Vagina (tissue), 2 donors: ENCODE measurements at regions not wholly inside any gene's neighbourhood (a gene's known extent, or its start where the extent isn't known, plus 50 kb on each side); places are given as distances from the start of the nearest gene placed in this dataset.

ENCODE experiments used
- DNase-seq, 2 donors: peaks; one replicate each; pipeline ENCODE4 v3.0.0-alpha.2; 2017; ENCODE audit errors: extremely low spot score in 2 of 2
- H3K27ac ChIP-seq: fragments of 200-600 bp; sonication (generic); one replicate; pipeline ENCODE4 v1.5.1; 2019
- H3K27me3 ChIP-seq: fragments of 200-600 bp; sonication (generic); one replicate; pipeline ENCODE4 v1.5.1; 2019
- H3K36me3 ChIP-seq, 2 donors: fragments of 200-600 bp; sonication (generic); one replicate each; pipeline ENCODE4 v1.5.1; 2017 to 2019
- H3K4me1 ChIP-seq: fragments of 200-600 bp; sonication (generic); one replicate; pipeline ENCODE4 v1.5.1; 2019
- H3K4me3 ChIP-seq, 2 donors: fragments of 200-600 bp; sonication (generic); 1 replicate in 1 of 2; 2 replicates in 1 of 2; pipeline ENCODE4 v1.5.1; 2016 to 2019
- H3K9me3 ChIP-seq: fragments of 200-600 bp; sonication (generic); one replicate; pipeline ENCODE4 v1.5.1; 2019
- POLR2A ChIP-seq, 2 donors: fragments of 450-650 bp; IDR thresholded peaks; one replicate each; pipeline ENCODE4 v1.6.1; 2017; ENCODE audit warnings: antibody characterized with exemption in 2 of 2, mild to moderate bottlenecking in 2 of 2, moderate library complexity in 2 of 2
- POLR2AphosphoS5 ChIP-seq, 2 donors: sonication (generic); formaldehyde crosslinking; IDR thresholded peaks; one replicate each; pipeline ENCODE4 v1.9.0; 2017; ENCODE audit warnings: antibody characterized with exemption in 2 of 2, mild to moderate bottlenecking in 2 of 2, low read depth in 1 of 2; ENCODE audit not compliant: insufficient read depth in 1 of 2
- intact Hi-C: fragments of 100-400 bp; cut with DNase I; formaldehyde crosslinking; loops from one replicate; pipeline ENCODE4 v1.15.1; 2023
- TF ChIP-seq, protein P1 (sequence below), 3 experiments: fragments of 450-650 bp in 2 of 3; fragments of 200-600 bp in 1 of 3; sonication (generic) in 1 of 3; IDR thresholded peaks; one replicate each; pipeline ENCODE4 v1.5.1; 2017 to 2019; ENCODE audit warnings: antibody characterized with exemption in 3 of 3, mild to moderate bottlenecking in 2 of 3, moderate library complexity in 2 of 3

DNA sequence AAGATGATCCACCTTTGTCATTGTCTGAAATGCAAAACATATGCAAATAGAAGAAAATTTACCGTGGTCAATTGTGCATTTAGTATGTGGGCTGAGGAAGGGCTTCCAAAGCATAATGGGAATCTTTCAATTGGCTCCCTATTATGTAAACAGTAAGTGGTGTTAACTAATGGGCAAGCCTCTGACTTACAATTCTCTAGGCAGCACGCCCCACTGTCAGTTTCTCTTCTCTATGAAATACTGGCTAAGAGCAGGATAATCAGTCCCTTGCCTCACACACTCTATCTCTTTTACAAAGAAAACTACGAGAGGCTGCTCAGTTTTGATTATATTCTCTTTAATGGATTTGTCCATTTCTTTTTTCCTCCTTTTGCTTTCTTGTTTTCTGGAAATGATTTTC is 1272.6 kb downstream of the PCDH19 start:
- intact Hi-C loops, result no loop called here
- Histone ChIP-seq H3K4me1 (no peaks in the 10 kb centered on the region), H3K36me3 (no peaks in the 10 kb centered on the region), H3K4me3 (no peak overlapping the region), H3K27me3 (no peaks in the 10 kb centered on the region), H3K27ac (no peak overlapping the region), H3K9me3 (no peaks in the 10 kb centered on the region)
- TF ChIP-seq, protein P1, sequence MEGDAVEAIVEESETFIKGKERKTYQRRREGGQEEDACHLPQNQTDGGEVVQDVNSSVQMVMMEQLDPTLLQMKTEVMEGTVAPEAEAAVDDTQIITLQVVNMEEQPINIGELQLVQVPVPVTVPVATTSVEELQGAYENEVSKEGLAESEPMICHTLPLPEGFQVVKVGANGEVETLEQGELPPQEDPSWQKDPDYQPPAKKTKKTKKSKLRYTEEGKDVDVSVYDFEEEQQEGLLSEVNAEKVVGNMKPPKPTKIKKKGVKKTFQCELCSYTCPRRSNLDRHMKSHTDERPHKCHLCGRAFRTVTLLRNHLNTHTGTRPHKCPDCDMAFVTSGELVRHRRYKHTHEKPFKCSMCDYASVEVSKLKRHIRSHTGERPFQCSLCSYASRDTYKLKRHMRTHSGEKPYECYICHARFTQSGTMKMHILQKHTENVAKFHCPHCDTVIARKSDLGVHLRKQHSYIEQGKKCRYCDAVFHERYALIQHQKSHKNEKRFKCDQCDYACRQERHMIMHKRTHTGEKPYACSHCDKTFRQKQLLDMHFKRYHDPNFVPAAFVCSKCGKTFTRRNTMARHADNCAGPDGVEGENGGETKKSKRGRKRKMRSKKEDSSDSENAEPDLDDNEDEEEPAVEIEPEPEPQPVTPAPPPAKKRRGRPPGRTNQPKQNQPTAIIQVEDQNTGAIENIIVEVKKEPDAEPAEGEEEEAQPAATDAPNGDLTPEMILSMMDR (IDR thresholded peaks at IDR 0.05), result no peak
- TF ChIP-seq POLR2AphosphoS5 (IDR thresholded peaks at IDR 0.05; ENCODE audit: insufficient read depth in 1 of 2, low read depth in 1 of 2) (no peak), POLR2A (IDR thresholded peaks at IDR 0.05) (no peak)
- no peak for DNase-seq

DNA sequence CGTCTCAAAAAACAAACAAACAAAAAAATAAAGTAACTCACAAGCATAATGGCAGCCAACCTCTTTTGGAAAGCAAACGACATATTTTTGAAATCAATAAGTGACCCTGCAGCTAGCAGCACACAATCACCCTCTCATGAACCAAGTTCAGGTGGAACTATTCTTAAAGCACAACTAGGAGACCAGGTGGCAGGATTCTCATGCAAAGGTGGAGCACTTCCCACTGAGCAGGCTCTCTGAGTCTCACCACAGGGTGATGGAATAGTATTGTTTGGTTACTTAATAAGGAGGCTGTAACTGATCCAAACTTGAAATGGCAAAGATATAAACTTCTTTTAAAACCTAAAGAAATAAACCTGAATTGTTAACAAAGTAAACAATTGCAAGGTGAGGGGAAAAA is 1293.1 kb downstream of the PCDH19 start:
- H3K9me3 ChIP-seq, result no peaks in the 10 kb centered on the region
- no peaks in the 10 kb centered on the region for H3K4me1 ChIP-seq
- no peaks in the 10 kb centered on the region for H3K36me3 ChIP-seq
- intact Hi-C loops, result no loop called here
- no peaks in the 10 kb centered on the region for H3K27me3 ChIP-seq
- TF ChIP-seq, protein P1 (IDR thresholded peaks at IDR 0.05), result no peak
- TF ChIP-seq POLR2AphosphoS5 (IDR thresholded peaks at IDR 0.05; ENCODE audit: insufficient read depth in 1 of 2, low read depth in 1 of 2), result no peak
- TF ChIP-seq POLR2A (IDR thresholded peaks at IDR 0.05), result no peak
- no peak for DNase-seq
- no peak overlapping the region for H3K4me3 ChIP-seq
- no peak overlapping the region for H3K27ac ChIP-seq

DNA sequence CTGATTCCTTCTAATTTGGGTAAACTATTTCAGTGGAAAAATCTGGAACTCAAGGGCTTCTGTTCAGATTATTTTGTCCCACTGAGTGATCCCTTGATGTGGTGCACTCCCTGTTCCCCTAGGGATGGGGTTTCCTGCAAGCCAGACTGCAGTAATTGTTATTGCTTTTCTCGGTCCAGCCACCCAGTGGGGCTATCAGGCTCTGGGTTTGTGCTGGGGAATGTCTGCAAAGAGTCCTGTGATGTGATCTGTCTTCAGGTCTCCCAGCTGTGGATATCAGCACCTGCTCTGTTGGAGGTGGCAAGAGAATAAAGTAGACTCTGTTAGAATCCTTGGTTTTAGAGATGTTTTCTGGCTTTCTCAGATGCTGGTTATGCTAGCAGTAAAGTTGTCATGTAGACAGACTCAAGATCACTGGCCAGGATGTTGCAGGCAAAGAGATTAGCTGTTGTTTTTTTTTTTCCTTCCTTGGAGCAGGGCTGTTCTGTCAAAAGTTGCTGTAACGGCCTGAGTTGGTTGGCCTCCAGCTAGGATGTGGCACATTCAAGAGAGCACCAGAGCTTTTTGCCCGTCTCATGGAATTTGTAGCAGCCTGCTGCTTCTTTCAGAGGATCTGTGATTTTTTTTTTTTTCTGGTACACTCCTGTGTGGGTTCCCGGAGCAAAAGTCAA is 1314.0 kb downstream of the PCDH19 start:
- intact Hi-C loops, result no loop called here
- TF ChIP-seq POLR2AphosphoS5 (IDR thresholded peaks at IDR 0.05; ENCODE audit: insufficient read depth in 1 of 2, low read depth in 1 of 2) (no peak), POLR2A (IDR thresholded peaks at IDR 0.05) (no peak)
- TF ChIP-seq, protein P1 (IDR thresholded peaks at IDR 0.05), result no peak

DNA sequence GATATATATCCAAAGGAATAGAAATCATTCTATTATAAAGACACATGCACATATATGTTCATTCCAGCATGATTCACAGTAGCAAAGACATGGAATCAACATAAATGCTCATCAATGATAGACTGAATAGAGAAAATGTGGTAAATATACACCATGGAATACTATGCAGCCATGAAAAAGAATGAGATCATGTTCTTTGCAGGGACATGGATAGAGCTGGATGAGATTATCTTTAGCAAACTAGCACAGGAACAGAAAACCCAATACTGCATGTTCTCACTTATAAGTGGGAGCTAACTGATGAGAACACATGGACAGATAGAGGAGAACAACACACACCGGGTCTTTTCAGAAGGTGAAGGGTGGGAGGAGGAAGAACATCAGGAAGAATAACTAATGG is 1318.6 kb downstream of the PCDH19 start:
- Histone ChIP-seq H3K27ac (no peak overlapping the region), H3K9me3 (no peaks in the 10 kb centered on the region), H3K4me3 (no peak overlapping the region), H3K27me3 (no peaks in the 10 kb centered on the region), H3K36me3 (no peaks in the 10 kb centered on the region), H3K4me1 (no peaks in the 10 kb centered on the region)
- TF ChIP-seq, protein P1 (IDR thresholded peaks at IDR 0.05), result no peak
- TF ChIP-seq POLR2AphosphoS5 (IDR thresholded peaks at IDR 0.05; ENCODE audit: insufficient read depth in 1 of 2, low read depth in 1 of 2) (no peak), POLR2A (IDR thresholded peaks at IDR 0.05) (no peak)
- intact Hi-C loops, result no loop called here
- DNase-seq, result no peak

More for the DNA sequence above, 1314.0 kb downstream of the PCDH19 start:
- H3K36me3 ChIP-seq, result no peaks in the 10 kb centered on the region
- no peaks in the 10 kb centered on the region for H3K27me3 ChIP-seq
- H3K9me3 ChIP-seq, result no peaks in the 10 kb centered on the region
- H3K4me3 ChIP-seq, result no peak overlapping the region
- no peak for DNase-seq
- H3K4me1 ChIP-seq, result no peaks in the 10 kb centered on the region
- no peak overlapping the region for H3K27ac ChIP-seq

DNA sequence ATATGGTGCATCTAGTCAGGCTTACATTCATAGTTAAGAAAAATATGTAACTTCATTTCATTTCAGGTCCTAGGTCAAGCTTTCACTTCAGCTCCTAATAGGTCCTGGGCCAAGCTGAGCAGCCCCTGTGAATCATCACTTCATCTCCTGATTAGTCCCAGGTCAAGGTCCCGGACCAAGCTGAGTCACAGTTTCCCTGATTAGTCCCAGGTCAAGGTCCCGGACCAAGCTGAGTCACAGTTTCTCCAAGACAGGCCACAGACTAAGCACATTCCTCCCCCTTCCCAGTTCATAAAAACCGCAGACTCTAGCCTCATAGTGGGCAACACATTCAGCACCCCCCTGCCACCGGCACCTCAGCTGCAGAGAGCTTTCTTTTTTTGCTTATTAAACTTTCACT is 1331.8 kb downstream of the PCDH19 start:
- H3K4me3 ChIP-seq, result no peak overlapping the region
- no peaks in the 10 kb centered on the region for H3K27me3 ChIP-seq
- TF ChIP-seq, protein P1 (IDR thresholded peaks at IDR 0.05), result no peak
- TF ChIP-seq POLR2AphosphoS5 (IDR thresholded peaks at IDR 0.05; ENCODE audit: insufficient read depth in 1 of 2, low read depth in 1 of 2), result no peak
- TF ChIP-seq POLR2A (IDR thresholded peaks at IDR 0.05), result no peak
- H3K27ac ChIP-seq, result no peak overlapping the region
- DNase-seq, result no peak
- intact Hi-C loops, result no loop called here
- H3K4me1 ChIP-seq, result no peaks in the 10 kb centered on the region
- no peaks in the 10 kb centered on the region for H3K36me3 ChIP-seq
- no peaks in the 10 kb centered on the region for H3K9me3 ChIP-seq
